ENCODE measurements at regions not wholly inside any gene's neighbourhood (a gene's known extent, or its start where the extent isn't known, plus 50 kb on each side); places are given as distances from the start of the nearest gene placed in this dataset.

DNA sequence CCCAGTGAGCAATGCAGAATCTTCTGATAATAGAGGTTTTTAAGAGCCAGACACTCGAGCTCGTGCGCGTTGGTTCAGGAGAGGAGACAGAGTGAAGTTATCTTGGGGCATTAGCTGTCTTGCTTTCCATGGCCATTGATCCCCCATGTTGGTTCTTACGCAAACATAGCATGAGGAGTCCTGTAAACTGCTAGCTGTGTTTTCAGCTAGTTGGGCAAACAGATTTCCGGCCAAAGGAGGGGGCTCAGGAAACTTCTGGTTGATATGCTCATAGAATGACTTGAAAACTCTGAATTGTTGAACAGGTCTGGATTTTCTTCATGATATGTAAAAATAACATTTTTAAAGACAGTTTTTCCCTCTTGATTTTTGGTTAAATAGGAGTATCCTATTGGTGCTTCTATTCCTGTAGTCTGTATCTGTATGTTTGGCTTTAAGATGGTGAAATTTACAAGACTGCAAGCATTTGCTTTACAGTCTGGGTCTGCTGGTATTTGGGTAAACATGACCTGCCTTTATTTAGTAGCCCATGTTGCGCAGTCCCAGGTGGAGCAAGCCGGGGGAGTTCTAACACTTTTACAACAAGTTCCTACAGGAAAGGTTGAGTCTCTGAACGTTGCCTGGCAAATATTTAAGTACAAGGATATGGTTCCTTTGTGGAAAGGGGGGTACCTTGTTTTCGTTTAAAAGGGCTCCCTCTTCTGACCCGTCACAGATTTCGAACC, 218.4 kb upstream of the KCND2 start:
- TF ChIP-seq ZFP3 (CRISPR knock-in tag; IDR thresholded peaks at IDR 0.05) (no peak), PATZ1 (CRISPR knock-in tag; IDR thresholded peaks at IDR 0.05; ENCODE audit: borderline replicate concordance) (no peak), ZNF565 (CRISPR knock-in tag; conservative IDR thresholded peaks at IDR 0.05; ENCODE audit: low read depth) (no peak), BACH2 (CRISPR knock-in tag; IDR thresholded peaks at IDR 0.05; ENCODE audit: borderline replicate concordance) (no peak), PPARA (CRISPR knock-in tag; IDR thresholded peaks at IDR 0.05; ENCODE audit: borderline replicate concordance) (no peak), CREB5 (CRISPR knock-in tag; IDR thresholded peaks at IDR 0.05; ENCODE audit: low read depth) (no peak), GLIS3 (CRISPR knock-in tag; IDR thresholded peaks at IDR 0.05) (no peak), ZC3H10 (CRISPR knock-in tag; IDR thresholded peaks at IDR 0.05) (no peak), ESRRG (CRISPR knock-in tag; IDR thresholded peaks at IDR 0.05) (no peak), ZNF70 (CRISPR knock-in tag; IDR thresholded peaks at IDR 0.05) (no peak)
- TF ChIP-seq, protein P1, sequence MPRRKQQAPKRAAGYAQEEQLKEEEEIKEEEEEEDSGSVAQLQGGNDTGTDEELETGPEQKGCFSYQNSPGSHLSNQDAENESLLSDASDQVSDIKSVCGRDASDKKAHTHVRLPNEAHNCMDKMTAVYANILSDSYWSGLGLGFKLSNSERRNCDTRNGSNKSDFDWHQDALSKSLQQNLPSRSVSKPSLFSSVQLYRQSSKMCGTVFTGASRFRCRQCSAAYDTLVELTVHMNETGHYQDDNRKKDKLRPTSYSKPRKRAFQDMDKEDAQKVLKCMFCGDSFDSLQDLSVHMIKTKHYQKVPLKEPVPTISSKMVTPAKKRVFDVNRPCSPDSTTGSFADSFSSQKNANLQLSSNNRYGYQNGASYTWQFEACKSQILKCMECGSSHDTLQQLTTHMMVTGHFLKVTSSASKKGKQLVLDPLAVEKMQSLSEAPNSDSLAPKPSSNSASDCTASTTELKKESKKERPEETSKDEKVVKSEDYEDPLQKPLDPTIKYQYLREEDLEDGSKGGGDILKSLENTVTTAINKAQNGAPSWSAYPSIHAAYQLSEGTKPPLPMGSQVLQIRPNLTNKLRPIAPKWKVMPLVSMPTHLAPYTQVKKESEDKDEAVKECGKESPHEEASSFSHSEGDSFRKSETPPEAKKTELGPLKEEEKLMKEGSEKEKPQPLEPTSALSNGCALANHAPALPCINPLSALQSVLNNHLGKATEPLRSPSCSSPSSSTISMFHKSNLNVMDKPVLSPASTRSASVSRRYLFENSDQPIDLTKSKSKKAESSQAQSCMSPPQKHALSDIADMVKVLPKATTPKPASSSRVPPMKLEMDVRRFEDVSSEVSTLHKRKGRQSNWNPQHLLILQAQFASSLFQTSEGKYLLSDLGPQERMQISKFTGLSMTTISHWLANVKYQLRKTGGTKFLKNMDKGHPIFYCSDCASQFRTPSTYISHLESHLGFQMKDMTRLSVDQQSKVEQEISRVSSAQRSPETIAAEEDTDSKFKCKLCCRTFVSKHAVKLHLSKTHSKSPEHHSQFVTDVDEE (CRISPR knock-in tag; IDR thresholded peaks at IDR 0.05) = no peak
- TF ChIP-seq, protein P2, sequence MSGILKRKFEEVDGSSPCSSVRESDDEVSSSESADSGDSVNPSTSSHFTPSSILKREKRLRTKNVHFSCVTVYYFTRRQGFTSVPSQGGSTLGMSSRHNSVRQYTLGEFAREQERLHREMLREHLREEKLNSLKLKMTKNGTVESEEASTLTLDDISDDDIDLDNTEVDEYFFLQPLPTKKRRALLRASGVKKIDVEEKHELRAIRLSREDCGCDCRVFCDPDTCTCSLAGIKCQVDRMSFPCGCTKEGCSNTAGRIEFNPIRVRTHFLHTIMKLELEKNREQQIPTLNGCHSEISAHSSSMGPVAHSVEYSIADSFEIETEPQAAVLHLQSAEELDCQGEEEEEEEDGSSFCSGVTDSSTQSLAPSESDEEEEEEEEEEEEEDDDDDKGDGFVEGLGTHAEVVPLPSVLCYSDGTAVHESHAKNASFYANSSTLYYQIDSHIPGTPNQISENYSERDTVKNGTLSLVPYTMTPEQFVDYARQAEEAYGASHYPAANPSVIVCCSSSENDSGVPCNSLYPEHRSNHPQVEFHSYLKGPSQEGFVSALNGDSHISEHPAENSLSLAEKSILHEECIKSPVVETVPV (CRISPR knock-in tag; IDR thresholded peaks at IDR 0.05) = no peak
- ATAC-seq = no peak

DNA sequence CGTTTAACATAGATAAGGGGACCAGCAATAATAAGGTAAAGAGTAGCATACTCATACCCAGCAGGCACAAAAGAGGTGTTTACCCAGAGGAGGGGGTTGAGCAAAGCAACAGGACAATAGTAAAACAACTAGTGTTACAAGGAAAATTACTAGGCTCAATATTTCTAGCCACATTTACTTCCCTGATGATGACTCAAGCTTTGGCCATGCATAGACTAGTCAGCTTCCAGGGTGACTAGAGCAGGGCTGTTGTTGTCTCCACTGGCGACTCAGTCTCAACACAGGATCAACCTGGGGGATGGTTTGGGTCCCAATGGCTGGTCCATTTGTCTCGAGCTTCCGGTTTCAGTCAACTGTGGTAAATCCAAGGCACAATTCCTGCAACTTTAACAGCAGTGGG, 217.7 kb upstream of the KCND2 start:
- no peak; the same call in 2 of the 3 replicates for ATAC-seq
- TF ChIP-seq ZNF70 (CRISPR knock-in tag; IDR thresholded peaks at IDR 0.05) (no peak), SNAI2 (CRISPR knock-in tag; IDR thresholded peaks at IDR 0.05) (no peak), TOX (CRISPR knock-in tag; IDR thresholded peaks at IDR 0.05; ENCODE audit: borderline replicate concordance) (no peak), POU6F1 (CRISPR knock-in tag; IDR thresholded peaks at IDR 0.05; ENCODE audit: borderline replicate concordance, low read depth) (no peak), ARNTL (CRISPR knock-in tag; IDR thresholded peaks at IDR 0.05; ENCODE audit: borderline replicate concordance, low read depth) (no peak), GLIS3 (CRISPR knock-in tag; IDR thresholded peaks at IDR 0.05) (no peak), TCF4 (CRISPR knock-in tag; IDR thresholded peaks at IDR 0.05; ENCODE audit: borderline replicate concordance) (no peak), ZNF565 (CRISPR knock-in tag; conservative IDR thresholded peaks at IDR 0.05; ENCODE audit: low read depth) (no peak), PPARA (CRISPR knock-in tag; IDR thresholded peaks at IDR 0.05; ENCODE audit: borderline replicate concordance) (no peak), RARB (CRISPR knock-in tag; IDR thresholded peaks at IDR 0.05) (no peak), BACH2 (CRISPR knock-in tag; IDR thresholded peaks at IDR 0.05; ENCODE audit: borderline replicate concordance) (no peak), CREB5 (CRISPR knock-in tag; IDR thresholded peaks at IDR 0.05; ENCODE audit: low read depth) (no peak), ZC3H10 (CRISPR knock-in tag; IDR thresholded peaks at IDR 0.05) (no peak)
- TF ChIP-seq, protein P2 (CRISPR knock-in tag; IDR thresholded peaks at IDR 0.05) = no peak
- TF ChIP-seq, protein P1 (CRISPR knock-in tag; IDR thresholded peaks at IDR 0.05) = no peak

Measured in SK-N-SH treated with all-trans-retinoic acid at 6 μM for 48 hours (cell line).